ENCODE measurements at regions not wholly inside any gene's neighbourhood (a gene's known extent, or its start where the extent isn't known, plus 50 kb on each side); places are given as distances from the start of the nearest gene placed in this dataset.

- TF ChIP-seq ARID4B (CRISPR knock-in tag; IDR thresholded peaks at IDR 0.05; ENCODE audit: borderline replicate concordance) (no peak), EMX1 (CRISPR knock-in tag; IDR thresholded peaks at IDR 0.05) (no peak), TEAD4 (CRISPR knock-in tag; IDR thresholded peaks at IDR 0.05) (no peak), SOX15 (CRISPR knock-in tag; IDR thresholded peaks at IDR 0.05) (no peak), ATF6 (CRISPR knock-in tag; IDR thresholded peaks at IDR 0.05) (no peak), SMAD4 (CRISPR knock-in tag; IDR thresholded peaks at IDR 0.05) (no peak)
Observed at GRCh38 chr17:62907961-62908360, 58.1 kb upstream of the TANC2 start (continued).

GRCh38 chr17:62906881-62907280 is 59.2 kb upstream of the TANC2 start:
- H3K27me3 Mint-ChIP-seq (ENCODE audit: low read depth), result no peaks in the 10 kb centered on the region
- POLR2A ChIA-PET, result no interaction called here
- CTCF ChIA-PET, result no interaction called here
- no peak overlapping the region for H3K4me3 Mint-ChIP-seq
- H3K27ac Mint-ChIP-seq, result no peak overlapping the region
- peaks cover 3% of the 10 kb centered on the region; the same call in 1 of the 2 replicates for H3K36me3 Mint-ChIP-seq
- H3K9me3 Mint-ChIP-seq, result peaks cover 6% of the 10 kb centered on the region
- peaks cover 12% of the 10 kb centered on the region for H3K4me1 Mint-ChIP-seq
- ATAC-seq (no peak), DNase-seq (ENCODE audit: low spot score) (no peak)
- no peak for TF ChIP-seq ATF6 (CRISPR knock-in tag; IDR thresholded peaks at IDR 0.05)
- no peak for TF ChIP-seq E2F4 (CRISPR knock-in tag; IDR thresholded peaks at IDR 0.05; ENCODE audit: borderline replicate concordance, low read depth)
- TF ChIP-seq ZNF121 (CRISPR knock-in tag; IDR thresholded peaks at IDR 0.05), result no peak
- TF ChIP-seq ZNF416 (CRISPR knock-in tag; IDR thresholded peaks at IDR 0.05), result no peak
- TF ChIP-seq ZNF219 (CRISPR knock-in tag; IDR thresholded peaks at IDR 0.05; ENCODE audit: borderline replicate concordance), result no peak
- TF ChIP-seq NR1H2 (CRISPR knock-in tag; IDR thresholded peaks at IDR 0.05), result no peak
- no peak for TF ChIP-seq ZSCAN18 (CRISPR knock-in tag; IDR thresholded peaks at IDR 0.05)
- TF ChIP-seq CREB1 (CRISPR knock-in tag; IDR thresholded peaks at IDR 0.05), result no peak
- no peak for TF ChIP-seq NR3C1 (CRISPR knock-in tag; conservative IDR thresholded peaks at IDR 0.05; ENCODE audit: low read depth)
- no peak for TF ChIP-seq ERG (CRISPR knock-in tag; IDR thresholded peaks at IDR 0.05)
- no peak for TF ChIP-seq E2F5 (CRISPR knock-in tag; IDR thresholded peaks at IDR 0.05)
- no peak for TF ChIP-seq ZNF396 (CRISPR knock-in tag; IDR thresholded peaks at IDR 0.05; ENCODE audit: borderline replicate concordance)
